Vagina (tissue), 2 donors: ENCODE measurements at regions not wholly inside any gene's neighbourhood (a gene's known extent, or its start where the extent isn't known, plus 50 kb on each side); places are given as distances from the start of the nearest gene placed in this dataset.

Experiments used
- CTCF ChIP-seq, 3 experiments: fragments of 450-650 bp in 2 of 3; fragments of 200-600 bp in 1 of 3; sonication (generic) in 1 of 3; IDR thresholded peaks; one replicate each; pipeline ENCODE4 v1.5.1; 2017 to 2019; ENCODE audit warnings: antibody characterized with exemption in 3 of 3, mild to moderate bottlenecking in 2 of 3, moderate library complexity in 2 of 3
- POLR2A ChIP-seq, 2 donors: fragments of 450-650 bp; IDR thresholded peaks; one replicate each; pipeline ENCODE4 v1.6.1; 2017; ENCODE audit warnings: antibody characterized with exemption in 2 of 2, mild to moderate bottlenecking in 2 of 2, moderate library complexity in 2 of 2

GRCh38 chr1:194069831-194070218 lies 883.4 kb upstream of the B3GALT2 start:
- TF ChIP-seq POLR2A (IDR thresholded peaks at IDR 0.05) = no peak
- TF ChIP-seq CTCF (IDR thresholded peaks at IDR 0.05) = no peak
